Neural cell (in vitro differentiated cells): ENCODE measurements at regions not wholly inside any gene's neighbourhood (a gene's known extent, or its start where the extent isn't known, plus 50 kb on each side); places are given as distances from the start of the nearest gene placed in this dataset.

Experiments
- H2AFZ ChIP-seq: fragments of 200-600, 300-800 bp; sonication (generic), shearing (Covaris generic); 2 replicates; pipeline ENCODE4 v1.6.0; 2014; ENCODE audit warnings: low read depth, mild to moderate bottlenecking, antibody characterized with exemption, low read length, moderate library complexity
- H3F3A ChIP-seq: fragments of 200-600 bp; shearing (Covaris generic); 2 replicates; pipeline ENCODE4 v1.6.1; 2016; ENCODE audit warnings: mild to moderate bottlenecking, moderate library complexity, mixed read lengths, antibody characterized with exemption, low read length; ENCODE audit not compliant: insufficient read depth, poor library complexity, severe bottlenecking
- H3K27ac ChIP-seq: fragments of 200-600, 300-800 bp; sonication (generic), shearing (Covaris generic); 2 replicates; pipeline ENCODE4 v1.5.1; 2014; ENCODE audit warnings: mild to moderate bottlenecking, low read length, moderate library complexity
- H3K27me3 ChIP-seq: fragments of 300-800, 200-600 bp; sonication (generic), shearing (Covaris generic); 2 replicates; pipeline ENCODE4 v1.6.0; 2014; ENCODE audit warnings: mild to moderate bottlenecking, low read depth, low read length, moderate library complexity; ENCODE audit not compliant: insufficient read depth
- H3K36me3 ChIP-seq: fragments of 300-800, 200-600 bp; sonication (generic), shearing (Covaris generic); 2 replicates; pipeline ENCODE4 v1.5.1; 2014; ENCODE audit warnings: mild to moderate bottlenecking, antibody characterized with exemption, low read length, moderate library complexity; ENCODE audit not compliant: insufficient read depth
- H3K4me2 ChIP-seq: fragments of 300-800, 200-600 bp; sonication (generic), shearing (Covaris generic); 2 replicates; pipeline ENCODE4 v1.6.0; 2014; ENCODE audit warnings: mild to moderate bottlenecking, low read length
- H3K4me3 ChIP-seq: fragments of 300-800, 200-600 bp; sonication (generic), shearing (Covaris generic); 2 replicates; pipeline ENCODE4 v1.5.1; 2014; ENCODE audit warnings: mild to moderate bottlenecking, low read length, moderate library complexity
- H3K79me2 ChIP-seq: fragments of 200-600 bp; shearing (Covaris generic); replicated peaks from 2 replicates; pipeline ENCODE4 v1.6.0; 2014; ENCODE audit warnings: mild to moderate bottlenecking, low read length, moderate library complexity; ENCODE audit not compliant: insufficient read depth
- H3K9ac ChIP-seq: fragments of 300-800, 200-600 bp; sonication (generic), shearing (Covaris generic); 2 replicates; pipeline ENCODE4 v1.6.1; 2016; ENCODE audit warnings: mild to moderate bottlenecking, low read length, mixed read lengths
- H3K9me2 ChIP-seq: fragments of 200-600 bp; shearing (Covaris generic); 2 replicates; pipeline ENCODE4 v1.6.1; 2016; ENCODE audit warnings: mild to moderate bottlenecking, low read length, mixed read lengths; ENCODE audit not compliant: insufficient read depth
- H3K9me3 ChIP-seq: fragments of 200-600, 300-800 bp; sonication (generic), shearing (Covaris generic); 2 replicates; pipeline ENCODE4 v1.6.1; 2016; ENCODE audit warnings: mild to moderate bottlenecking, mixed run types, low read length, moderate library complexity, mixed read lengths
- H4K20me1 ChIP-seq: fragments of 200-600 bp; shearing (Covaris generic); 2 replicates; pipeline ENCODE4 v1.6.1; 2016; ENCODE audit warnings: mild to moderate bottlenecking, mixed run types; ENCODE audit not compliant: insufficient read depth
- CTCF ChIP-seq: fragments of 450-650 bp; IDR thresholded peaks from 2 replicates; pipeline ENCODE4 v1.5.1; 2014; ENCODE audit warnings: antibody characterized with exemption, mild to moderate bottlenecking, moderate library complexity; ENCODE audit not compliant: poor library complexity, severe bottlenecking
- EP300 ChIP-seq: fragments of 450-650 bp; conservative IDR thresholded peaks from 2 replicates; pipeline ENCODE4 v1.6.1; 2014; ENCODE audit warnings: antibody characterized with exemption, mild to moderate bottlenecking, moderate library complexity; ENCODE audit not compliant: poor library complexity, severe bottlenecking
- EZH2 ChIP-seq: fragments of 200-600, 300-800 bp; shearing (Covaris generic), sonication (generic); IDR thresholded peaks from 2 replicates; pipeline ENCODE4 v1.6.1; 2014; ENCODE audit warnings: antibody characterized with exemption, low read length, borderline replicate concordance, mild to moderate bottlenecking; ENCODE audit not compliant: insufficient read depth, poor library complexity, severe bottlenecking
- MXI1 ChIP-seq: fragments of 450-650 bp; conservative IDR thresholded peaks from 2 replicates; pipeline ENCODE4 v1.6.1; 2014; ENCODE audit warnings: antibody characterized with exemption, mild to moderate bottlenecking; ENCODE audit not compliant: poor library complexity, severe bottlenecking
- POLR2AphosphoS5 ChIP-seq: IDR thresholded peaks from 2 replicates; pipeline ENCODE4 v1.6.1; 2012
- RAD21 ChIP-seq: fragments of 450-650 bp; conservative IDR thresholded peaks from 2 replicates; pipeline ENCODE4 v1.6.1; 2014; ENCODE audit warnings: antibody characterized with exemption, mild to moderate bottlenecking, moderate library complexity
- REST ChIP-seq: IDR thresholded peaks from 2 replicates; pipeline ENCODE4 v1.6.1; 2012; ENCODE audit warnings: borderline replicate concordance
- SMC3 ChIP-seq: fragments of 450-650 bp; conservative IDR thresholded peaks from 2 replicates; pipeline ENCODE4 v1.6.1; 2014; ENCODE audit warnings: antibody characterized with exemption, mild to moderate bottlenecking, moderate library complexity; ENCODE audit not compliant: poor library complexity
- TAF1 ChIP-seq: IDR thresholded peaks from 2 replicates; pipeline ENCODE4 v1.6.1; 2012; ENCODE audit warnings: low read depth

GRCh38 chr2:154527962-154528361 is 170.5 kb upstream of the KCNJ3 start:
- Histone ChIP-seq H3K4me3 (no peak overlapping the region), H3K9me2 (no peaks in the 10 kb centered on the region), H3K27me3 (no peaks in the 10 kb centered on the region), H3K4me2 (no peak overlapping the region), H3K27ac (no peak overlapping the region), H4K20me1 (no peaks in the 10 kb centered on the region), H3K36me3 (no peaks in the 10 kb centered on the region), H3K9me3 (no peaks in the 10 kb centered on the region), H3K79me2 (no peaks in the 10 kb centered on the region), H3F3A (no peaks in the 10 kb centered on the region), H3K9ac (no peak overlapping the region), H2AFZ (no peak overlapping the region)
- TF ChIP-seq SMC3 (no peak), REST (no peak), RAD21 (no peak), EP300 (no peak), POLR2AphosphoS5 (no peak), TAF1 (no peak), CTCF (no peak), EZH2 (no peak), MXI1 (no peak)

GRCh38 chr2:154532004-154532403 is 166.5 kb upstream of the KCNJ3 start:
- Histone ChIP-seq H3K9me2 (no peaks in the 10 kb centered on the region), H3K79me2 (no peaks in the 10 kb centered on the region), H3K4me2 (no peak overlapping the region), H3K36me3 (no peaks in the 10 kb centered on the region), H3K9ac (no peak overlapping the region), H3F3A (no peaks in the 10 kb centered on the region), H3K4me3 (no peak overlapping the region), H4K20me1 (no peaks in the 10 kb centered on the region), H3K27me3 (no peaks in the 10 kb centered on the region), H3K27ac (no peak overlapping the region), H2AFZ (no peak overlapping the region), H3K9me3 (no peaks in the 10 kb centered on the region)
- no peak for TF ChIP-seq MXI1
- no peak for TF ChIP-seq EZH2
- TF ChIP-seq SMC3: no peak
- TF ChIP-seq TAF1: no peak
- no peak for TF ChIP-seq POLR2AphosphoS5
- no peak for TF ChIP-seq RAD21
- TF ChIP-seq CTCF: no peak
- TF ChIP-seq REST: no peak
- no peak for TF ChIP-seq EP300
